H1 (cell line): ENCODE measurements at regions not wholly inside any gene's neighbourhood (a gene's known extent, or its start where the extent isn't known, plus 50 kb on each side); places are given as distances from the start of the nearest gene placed in this dataset.

ENCODE experiments used
- CTCF ChIA-PET: fragments of 300-600 bp; sonication (Branson Sonifier 250); formaldehyde crosslinking; loops from one replicate; lab custom pipeline; 2021; ENCODE audit not compliant: partially characterized antibody; lab: Charles Lee
- POLR2A ChIA-PET: fragments of 300-600 bp; sonication (Branson Sonifier 250); formaldehyde crosslinking; loops from one replicate; lab custom pipeline; 2021; ENCODE audit warnings: inconsistent platforms; ENCODE audit not compliant: partially characterized antibody; lab: Charles Lee
- DNase-seq, 2 experiments: peaks; one replicate each; pipeline versions ENCODE4 v3.0.0 to v3.0.0-alpha.2; 2010 to 2022; ENCODE audit warnings: low spot score in 2 of 2, low read depth in 1 of 2, mixed read lengths in 1 of 2
- FAIRE-seq: peaks from 2 replicates; lab custom pipeline; 2011; peaks lifted over from hg19 to GRCh38; lab: Jason Lieb, UNC
- H2AFZ ChIP-seq: 2 replicates; pipeline ENCODE4 v1.8.1; 2012; ENCODE audit warnings: low read length, inconsistent platforms
- H2AK5ac ChIP-seq: 2 replicates; pipeline ENCODE4 v1.6.1; 2013; ENCODE audit warnings: low read depth, low read length
- H2BK120ac ChIP-seq: replicated peaks from 2 replicates; pipeline ENCODE3; 2013; ENCODE audit warnings: low read depth, low read length, inconsistent platforms
- H2BK12ac ChIP-seq: 2 replicates; pipeline ENCODE4 v1.6.1; 2013; ENCODE audit warnings: low read depth, low read length
- H2BK15ac ChIP-seq: 2 replicates; pipeline ENCODE4 v1.6.1; 2013; ENCODE audit warnings: low read length
- H2BK20ac ChIP-seq: 2 replicates; pipeline ENCODE4 v1.6.1; 2013; ENCODE audit warnings: low read length
- H2BK5ac ChIP-seq: 2 replicates; pipeline ENCODE4 v1.6.1; 2013; ENCODE audit warnings: low read depth, low read length
- H3K14ac ChIP-seq: 2 replicates; pipeline ENCODE4 v1.6.1; 2013; ENCODE audit warnings: inconsistent platforms; ENCODE audit not compliant: insufficient read length
- H3K18ac ChIP-seq: 2 replicates; pipeline ENCODE4 v1.6.1; 2013; ENCODE audit warnings: low read length; ENCODE audit errors: extremely low read depth
- H3K23ac ChIP-seq: 2 replicates; pipeline ENCODE4 v1.6.1; 2013; ENCODE audit warnings: inconsistent platforms; ENCODE audit not compliant: insufficient read length
- H3K23me2 ChIP-seq: 2 replicates; pipeline ENCODE4 v1.6.1; 2013; ENCODE audit warnings: low read depth, low read length
- H3K27ac ChIP-seq: 2 replicates; pipeline ENCODE4 v1.6.1; 2011; ENCODE audit warnings: low read depth, low read length, inconsistent platforms
- H3K27me3 ChIP-seq, 4 experiments: replicated peaks in 1 of 4; 1 replicate in 1 of 4; 2 replicates in 3 of 4; pipeline versions ENCODE4 v1.6.1 to v1.8.1; 2011 to 2013; ENCODE audit warnings: low read length in 3 of 4, mild to moderate bottlenecking in 3 of 4, inconsistent platforms in 2 of 4, mixed read lengths in 2 of 4, moderate library complexity in 1 of 4; ENCODE audit not compliant: control insufficient read depth in 3 of 4, insufficient read depth in 3 of 4; ENCODE audit errors: extremely low read depth in 1 of 4
- H3K36me3 ChIP-seq, 4 experiments: 2 replicates each; pipeline versions ENCODE4 v1.6.1 to v1.8.1; 2011 to 2013; ENCODE audit warnings: mild to moderate bottlenecking in 4 of 4, low read length in 3 of 4, moderate library complexity in 2 of 4, control low read depth in 1 of 4, inconsistent platforms in 1 of 4; ENCODE audit not compliant: insufficient read depth in 4 of 4, control insufficient read depth in 2 of 4
- H3K4ac ChIP-seq: replicated peaks from 2 replicates; pipeline ENCODE3; 2013; ENCODE audit warnings: low read length, low read depth, mixed read lengths, inconsistent platforms; ENCODE audit not compliant: insufficient read length
- H3K4me1 ChIP-seq, 4 experiments: replicated peaks in 1 of 4; 1 replicate in 1 of 4; 2 replicates in 3 of 4; pipeline versions ENCODE4 v1.6.1 to v1.8.1; 2011 to 2013; ENCODE audit warnings: low read length in 3 of 4, inconsistent platforms in 2 of 4, mixed read lengths in 1 of 4; ENCODE audit not compliant: insufficient read depth in 4 of 4, control insufficient read depth in 3 of 4
- H3K4me2 ChIP-seq, 2 experiments: 2 replicates each; pipeline versions ENCODE4 v1.6.1 to v1.8.1; 2011 to 2013; ENCODE audit warnings: low read depth in 2 of 2, low read length in 2 of 2, control low read depth in 1 of 2, inconsistent platforms in 1 of 2, mild to moderate bottlenecking in 1 of 2; ENCODE audit not compliant: insufficient read depth in 1 of 2
- H3K4me3 ChIP-seq, 4 experiments: fragments of 200-600, 300-600 bp in 1 of 4; sonication (generic), shearing (Covaris generic), sonication (Bioruptor Twin) in 1 of 4; 2 replicates each; pipeline versions ENCODE4 v1.5.1 to v1.8.1; 2011 to 2016; ENCODE audit warnings: low read length in 4 of 4, low read depth in 3 of 4, control low read depth in 2 of 4, inconsistent platforms in 2 of 4, mild to moderate bottlenecking in 2 of 4, mixed read lengths in 1 of 4, moderate library complexity in 1 of 4; ENCODE audit not compliant: insufficient read depth in 2 of 4; ENCODE audit errors: extremely low read depth in 1 of 4
- H3K56ac ChIP-seq: replicated peaks from 2 replicates; pipeline ENCODE3; 2013; ENCODE audit warnings: low read depth, mild to moderate bottlenecking, mixed read lengths, low read length, inconsistent platforms; ENCODE audit not compliant: insufficient read length
- H3K79me1 ChIP-seq: 2 replicates; pipeline ENCODE4 v1.6.1; 2013; ENCODE audit warnings: low read depth, low read length, control low read depth
- H3K79me2 ChIP-seq, 2 experiments: 2 replicates each; pipeline versions ENCODE4 v1.6.1 to v1.8.1; 2012 to 2013; ENCODE audit warnings: low read length in 2 of 2, mild to moderate bottlenecking in 2 of 2, inconsistent platforms in 1 of 2; ENCODE audit not compliant: insufficient read depth in 2 of 2, control insufficient read depth in 1 of 2
- H3K9ac ChIP-seq, 4 experiments: replicated peaks in 1 of 4; 1 replicate in 1 of 4; 2 replicates in 3 of 4; pipeline versions ENCODE4 v1.6.1 to v1.8.1; 2011 to 2013; ENCODE audit warnings: low read depth in 3 of 4, low read length in 3 of 4, control low read depth in 2 of 4, mild to moderate bottlenecking in 2 of 4, moderate library complexity in 2 of 4, inconsistent platforms in 1 of 4; ENCODE audit errors: extremely low read depth in 1 of 4
- H3K9me3 ChIP-seq, 2 experiments: 2 replicates each; pipeline versions ENCODE4 v1.6.1 to v1.8.1; 2012 to 2013; ENCODE audit warnings: mild to moderate bottlenecking in 2 of 2, moderate library complexity in 2 of 2, control low read depth in 1 of 2, inconsistent platforms in 1 of 2, low read depth in 1 of 2, low read length in 1 of 2, mixed read lengths in 1 of 2; ENCODE audit not compliant: insufficient read depth in 2 of 2
- H4K20me1 ChIP-seq, 2 experiments: replicated peaks in 1 of 2; 2 replicates each; pipeline versions ENCODE3 to v1.8.1; 2011 to 2013; ENCODE audit warnings: inconsistent platforms in 2 of 2, low read length in 2 of 2, mild to moderate bottlenecking in 1 of 2; ENCODE audit not compliant: insufficient read depth in 2 of 2, control insufficient read depth in 1 of 2
- H4K5ac ChIP-seq: 2 replicates; pipeline ENCODE4 v1.6.1; 2013; ENCODE audit warnings: low read length, low read depth, mixed read lengths, inconsistent platforms; ENCODE audit not compliant: insufficient read length
- H4K8ac ChIP-seq: 2 replicates; pipeline ENCODE4 v1.8.0; 2013; ENCODE audit warnings: mild to moderate bottlenecking, moderate library complexity, low read length, inconsistent platforms; ENCODE audit not compliant: insufficient read depth; ENCODE audit errors: extremely low read depth
- H4K91ac ChIP-seq: replicated peaks from 2 replicates; pipeline ENCODE3; 2013; ENCODE audit warnings: low read length, mixed read lengths, inconsistent platforms; ENCODE audit not compliant: insufficient read length
- CEBPB ChIP-seq: IDR thresholded peaks from 2 replicates; pipeline ENCODE4 v1.6.1; 2012; ENCODE audit warnings: low read depth, low read length
- E2F6 ChIP-seq: IDR thresholded peaks from 2 replicates; pipeline ENCODE4 v1.6.1; 2012; ENCODE audit warnings: inconsistent platforms
- GTF2F1 ChIP-seq: IDR thresholded peaks from 2 replicates; pipeline ENCODE4 v1.6.1; 2012; ENCODE audit warnings: low read depth, low read length, improper control_type of control experiment, borderline replicate concordance
- KDM1A ChIP-seq: fragments of 200-600, 300-600 bp; sonication (generic); IDR thresholded peaks from 2 replicates; pipeline ENCODE4 v1.7.1; 2016; ENCODE audit warnings: mild to moderate bottlenecking, low read length, borderline replicate concordance
- POLR2AphosphoS5 ChIP-seq: IDR thresholded peaks from 2 replicates; pipeline ENCODE4 v1.6.1; 2011; ENCODE audit warnings: low read depth, low read length
- WGBS, 2 experiments: shearing (Covaris generic) in 1 of 2; methylation state at CpG; one replicate each; pipeline versions ENCODE4 v1.1.6 to v1.1.7; 2013 to 2015; ENCODE audit warnings: low lambda C conversion rate in 2 of 2, mixed read lengths in 2 of 2, inconsistent platforms in 1 of 2, low coverage in 1 of 2, missing lambda C conversion rate in 1 of 2; ENCODE audit not compliant: insufficient replicate concordance in 2 of 2, insufficient coverage in 1 of 2, insufficient read length in 1 of 2; ENCODE audit errors: extremely low coverage in 1 of 2, missing lambda C conversion rate in 1 of 2; 5-methylcytosine and 5-hydroxymethylcytosine counted together

DNA sequence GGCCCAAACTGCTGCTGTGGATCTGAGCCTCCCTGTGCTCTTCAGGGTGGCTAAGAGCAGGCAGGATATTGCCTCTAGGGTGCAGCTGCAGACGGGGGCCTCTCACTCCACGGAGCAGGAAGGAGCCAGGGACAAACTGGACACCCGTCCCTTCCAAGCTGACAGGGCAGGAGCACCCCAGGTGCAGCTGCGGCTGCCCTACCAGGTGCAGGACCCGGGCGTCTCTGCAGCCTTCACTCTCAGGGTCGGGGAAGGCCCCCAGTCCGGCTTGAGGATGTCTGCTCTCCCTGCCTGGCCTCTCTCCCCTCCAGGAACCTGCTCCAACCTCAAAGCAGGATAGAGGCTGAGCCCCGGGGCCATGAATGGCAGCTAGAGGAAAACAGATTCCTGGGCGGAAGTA is 1554.9 kb upstream of the CADM2 start:
- H2BK120ac ChIP-seq, result no peak overlapping the region
- DNase-seq, result no peak

More for the DNA sequence above, 1554.9 kb upstream of the CADM2 start:
- H4K8ac ChIP-seq, result no peak overlapping the region
- peaks cover 0 to 6% of the 10 kb centered on the region in 2 experiments; a peak in 3 of 4 replicates for H3K9me3 ChIP-seq
- no peak for FAIRE-seq
- H3K9ac ChIP-seq, result no peak overlapping the region
- POLR2A ChIA-PET, result no interaction called here
- H4K91ac ChIP-seq, result no peak overlapping the region
- no peak overlapping the region for H3K56ac ChIP-seq
- H2AFZ ChIP-seq, result no peak overlapping the region
- no peak overlapping the region for H2BK20ac ChIP-seq
- no peak overlapping the region for H3K18ac ChIP-seq
- H2BK15ac ChIP-seq, result no peak overlapping the region
- no peaks in the 10 kb centered on the region for H3K79me1 ChIP-seq
- CTCF ChIA-PET, result interaction anchor here (0.6 kb wide), 2 partner anchors 83 to 660 kb away, joined by 4 read pairs; no protein-coding TSS in a partner anchor
- H2AK5ac ChIP-seq, result no peak overlapping the region
- no peak overlapping the region for H2BK5ac ChIP-seq
- no peaks in the 10 kb centered on the region for H4K20me1 ChIP-seq
- TF ChIP-seq CEBPB (no peak), E2F6 (no peak), KDM1A (no peak), POLR2AphosphoS5 (no peak), GTF2F1 (no peak)
- H3K4ac ChIP-seq, result no peak overlapping the region
- H3K27me3 ChIP-seq, result no peaks in the 10 kb centered on the region
- H3K36me3 ChIP-seq, result no peaks in the 10 kb centered on the region
- H3K14ac ChIP-seq, result no peak overlapping the region
- H4K5ac ChIP-seq, result no peak overlapping the region
- no peaks in the 10 kb centered on the region for H3K23me2 ChIP-seq
- 95% methylated on average over 6 of the region's 10 CpGs; no CpG with 5 or more reads in 1 of the 2 experiments for WGBS, 2 experiments
- no peaks in the 10 kb centered on the region for H3K79me2 ChIP-seq
- H3K27ac ChIP-seq, result no peak overlapping the region
- no peak overlapping the region for H3K4me2 ChIP-seq
- no peak overlapping the region for H2BK12ac ChIP-seq
- H3K4me1 ChIP-seq, result no peaks in the 10 kb centered on the region
- no peak overlapping the region for H3K4me3 ChIP-seq
- H3K23ac ChIP-seq, result no peak overlapping the region
